HG02885 (cell line): ENCODE measurements at regions not wholly inside any gene's neighbourhood (a gene's known extent, or its start where the extent isn't known, plus 50 kb on each side); places are given as distances from the start of the nearest gene placed in this dataset.
"Not testable (repeated sequence)": the region's sequence is repeated elsewhere in the genome, so short reads cannot be mapped to it uniquely, and the experiment has no call there.

Source experiments
- ATAC-seq: cut with Tn5 transposase; IDR thresholded peaks from one replicate; pipeline ENCODE4 v1.9.1; 2021; ENCODE audit warnings: mild to moderate bottlenecking; ENCODE audit not compliant: unreplicated experiment, poor library complexity

DNA sequence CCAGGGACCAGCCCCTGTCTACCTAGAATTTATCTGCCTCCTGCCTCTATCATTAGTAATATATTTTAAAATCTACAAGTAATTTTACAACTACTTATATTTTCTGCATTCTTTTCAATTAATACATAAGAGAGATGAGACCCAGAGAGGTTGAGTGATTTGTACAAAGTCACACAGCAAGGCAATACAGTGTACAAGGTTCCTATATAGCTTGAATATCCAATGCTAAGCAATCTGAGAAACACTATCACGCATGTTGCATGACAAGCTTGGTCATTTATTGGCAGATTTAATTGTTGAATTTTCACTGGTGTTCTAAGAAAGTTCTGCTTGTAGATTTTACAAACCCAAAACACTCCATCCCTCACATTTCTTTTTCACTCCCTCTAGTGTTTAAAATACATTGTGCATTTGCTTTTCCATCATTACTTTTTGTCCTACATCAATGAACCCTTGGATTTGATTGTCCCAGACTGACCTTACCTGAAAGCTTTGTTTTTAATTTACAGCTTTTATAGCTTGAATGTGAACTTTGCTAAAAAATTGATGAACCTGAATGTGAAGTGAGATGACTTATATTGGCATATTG, 520.9 kb upstream of the CITED2 start:
- ATAC-seq: no peak

DNA sequence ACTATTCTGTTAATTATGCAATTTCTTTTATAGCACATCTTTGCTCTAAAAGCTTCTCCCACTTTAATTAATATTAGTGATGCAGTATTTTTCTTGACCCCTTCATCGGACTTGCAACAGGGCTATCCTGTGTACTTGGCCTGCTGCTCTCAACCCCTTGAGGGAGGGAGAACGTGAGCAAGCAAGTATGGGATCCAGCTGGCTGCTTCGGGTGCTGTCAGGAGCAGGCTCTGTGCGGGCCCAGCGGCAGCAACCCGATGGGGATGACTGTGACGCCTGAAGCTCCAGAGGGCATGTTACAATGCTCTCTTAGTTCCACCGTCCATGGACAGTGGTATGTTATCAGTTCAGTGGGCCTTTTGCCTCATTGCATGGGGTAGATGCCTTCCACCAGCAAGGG, 519.8 kb upstream of the CITED2 start:
- no peak for ATAC-seq

DNA sequence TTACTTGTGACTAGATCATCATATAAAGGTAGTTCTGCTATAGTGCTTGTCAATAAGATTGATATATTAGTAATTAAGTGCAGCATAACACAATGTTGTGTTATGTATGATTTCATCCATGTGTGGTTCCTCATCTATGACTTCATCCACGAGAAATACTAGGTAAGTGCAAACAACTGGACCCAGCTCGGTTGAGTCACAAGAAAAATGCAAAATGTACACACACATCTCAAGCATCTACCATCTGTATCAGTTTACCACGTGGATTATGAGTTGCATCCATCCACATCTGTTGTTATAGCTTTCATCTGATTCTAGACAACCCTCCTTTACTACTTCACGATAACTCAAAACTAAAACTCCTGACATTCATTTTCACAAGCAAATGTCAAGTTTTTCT, 517.0 kb upstream of the CITED2 start:
- no peak for ATAC-seq

DNA sequence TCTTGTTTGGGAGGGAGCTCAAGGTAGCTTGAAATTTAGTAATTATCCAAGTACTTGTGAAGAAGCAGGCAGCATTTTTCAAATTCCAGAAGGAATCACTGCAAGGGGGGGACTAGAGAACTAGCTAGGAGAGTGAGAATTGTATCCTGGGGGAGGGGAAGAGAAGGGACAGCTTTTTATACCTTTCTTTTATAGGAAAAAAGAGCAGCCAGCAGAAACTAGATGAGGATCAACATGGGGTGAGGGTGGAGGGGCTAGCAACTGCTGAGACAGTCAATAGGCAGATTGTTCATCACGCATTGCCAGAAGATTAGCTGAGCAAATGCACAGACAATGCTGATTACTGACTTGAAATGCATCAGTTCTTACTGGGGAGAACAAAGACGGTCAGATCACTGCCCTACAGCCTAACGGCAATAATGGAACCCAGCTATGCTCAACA, 514.3 kb upstream of the CITED2 start:
- ATAC-seq: no peak

DNA sequence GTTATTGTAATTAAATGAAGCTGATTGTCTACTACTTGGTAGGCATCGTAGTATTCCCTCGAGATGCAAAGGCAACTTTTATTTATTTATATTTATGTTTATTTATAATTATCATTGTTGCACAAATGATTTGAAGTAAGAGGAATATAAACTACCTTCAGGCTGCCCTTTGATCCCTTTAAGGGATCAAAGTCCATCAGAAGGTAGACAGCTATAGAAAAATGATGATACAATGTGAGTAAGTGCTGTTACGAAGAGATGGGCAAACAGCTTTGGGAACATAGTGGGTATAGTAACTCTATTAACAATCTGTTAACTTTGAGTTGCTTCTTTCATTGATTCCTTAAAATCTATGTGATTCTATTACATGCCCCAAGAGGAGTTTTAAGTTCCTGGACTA, 512.8 kb upstream of the CITED2 start:
- no peak for ATAC-seq

DNA sequence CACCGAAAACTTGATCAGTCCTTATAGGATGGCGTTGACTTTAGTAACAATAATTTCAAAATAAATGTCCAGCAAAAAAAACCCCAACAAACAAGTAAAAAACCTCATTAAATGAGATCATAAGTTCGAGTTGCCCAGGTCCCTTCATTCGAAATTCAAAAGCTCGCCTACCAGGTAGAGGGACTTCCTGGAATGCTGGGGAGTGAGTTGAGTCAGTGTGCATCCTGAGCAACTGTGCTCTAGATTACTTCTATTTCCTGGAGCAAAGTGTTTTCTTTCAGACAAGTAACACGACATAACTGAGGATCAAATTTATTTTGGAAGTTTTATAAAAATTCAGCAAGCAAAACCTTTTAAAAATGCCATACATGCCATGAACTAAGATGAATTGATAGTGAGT, 511.9 kb upstream of the CITED2 start:
- ATAC-seq: no peak

DNA sequence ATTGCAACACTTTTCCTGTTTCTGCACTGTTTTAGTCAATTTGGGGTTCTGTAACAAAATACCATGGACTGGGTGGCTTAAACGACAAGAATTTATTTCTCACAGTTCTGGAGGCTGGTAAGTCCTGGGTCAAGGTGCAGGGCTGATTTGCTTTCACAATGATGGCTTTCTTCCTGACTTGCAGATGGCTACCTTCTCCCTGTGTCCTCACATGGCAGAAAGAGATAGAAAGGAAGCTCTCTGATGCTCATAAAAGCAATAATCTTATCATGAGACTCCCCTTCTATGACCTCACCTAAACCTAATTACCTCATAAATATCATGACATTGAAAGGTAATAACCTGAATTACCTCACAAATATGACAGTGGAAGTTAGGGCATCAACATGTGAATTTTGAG, 511.5 kb upstream of the CITED2 start:
- ATAC-seq: no peak

DNA sequence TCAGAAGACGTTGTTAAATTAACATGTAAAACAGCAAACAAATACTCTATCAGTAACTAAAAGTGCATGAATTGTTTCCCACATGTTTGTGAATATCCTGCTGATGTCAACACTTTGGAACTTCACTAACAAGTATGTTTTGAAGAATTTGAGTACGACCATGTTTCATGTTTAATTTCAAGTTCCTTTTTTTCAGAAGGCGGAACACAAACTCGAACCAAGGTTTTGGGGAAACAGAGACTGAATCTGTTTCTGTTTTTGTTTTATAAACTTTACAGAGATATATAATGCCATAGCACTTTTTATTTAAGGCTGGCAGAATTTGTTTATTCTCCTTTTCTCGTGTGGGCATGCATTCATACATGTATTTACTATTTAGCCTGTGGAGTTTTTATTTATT, 509.3 kb upstream of the CITED2 start:
- ATAC-seq: peak; percentile 38

DNA sequence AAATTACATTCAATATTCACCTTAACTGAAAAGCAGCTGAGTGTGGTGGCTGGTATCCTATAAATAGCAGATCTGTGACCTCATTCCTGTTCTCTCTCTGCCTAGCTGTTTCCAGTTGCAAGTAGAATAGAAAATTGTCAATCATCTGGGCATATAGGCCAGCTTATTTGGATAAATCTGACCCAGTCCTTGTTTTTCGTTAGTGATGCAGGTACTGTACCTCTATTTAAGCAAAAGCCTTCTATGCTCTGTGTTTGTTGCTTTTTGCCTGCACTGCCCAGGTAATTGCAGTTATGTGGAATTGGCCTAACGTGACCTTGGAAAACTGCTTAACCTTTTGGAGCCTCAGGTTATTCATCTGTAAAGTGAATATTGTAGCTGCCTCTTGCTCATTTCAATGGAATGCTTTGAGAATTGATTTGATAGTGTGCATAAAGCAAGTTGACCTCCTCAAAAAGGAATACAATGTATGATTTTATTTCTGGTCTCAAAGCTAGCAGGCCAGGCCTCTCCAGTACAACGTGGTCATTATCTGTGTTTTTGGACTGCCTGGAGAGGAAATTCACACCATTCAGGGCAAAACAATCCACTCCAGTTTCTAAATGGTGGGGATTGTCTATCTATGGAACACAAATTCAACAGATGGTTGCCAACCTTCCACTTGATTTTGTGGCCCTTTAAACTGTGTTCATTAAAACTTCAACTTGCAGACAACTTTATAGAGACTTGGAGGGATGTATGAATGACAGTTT, 508.7 kb upstream of the CITED2 start:
- peak; percentile 58 for ATAC-seq

DNA sequence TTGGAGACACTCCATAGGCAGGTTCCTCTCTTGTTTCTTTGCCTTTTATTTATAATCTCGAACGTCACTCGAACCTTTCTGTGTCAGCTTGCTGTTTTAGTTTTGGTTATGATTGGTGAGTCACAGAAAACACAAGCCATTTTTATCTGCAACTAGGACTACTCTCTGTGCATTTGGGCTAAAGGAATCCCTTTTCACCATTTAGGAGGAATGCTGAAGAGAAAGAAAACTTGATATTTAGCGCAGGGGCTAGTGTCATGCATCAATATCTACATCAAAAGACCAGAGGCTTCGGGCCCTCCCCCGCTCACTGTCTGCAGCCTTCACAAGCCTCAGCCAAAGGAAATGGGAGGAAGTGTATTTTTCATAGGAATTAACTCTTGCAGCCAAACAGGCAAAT, 507.8 kb upstream of the CITED2 start:
- no peak for ATAC-seq

DNA sequence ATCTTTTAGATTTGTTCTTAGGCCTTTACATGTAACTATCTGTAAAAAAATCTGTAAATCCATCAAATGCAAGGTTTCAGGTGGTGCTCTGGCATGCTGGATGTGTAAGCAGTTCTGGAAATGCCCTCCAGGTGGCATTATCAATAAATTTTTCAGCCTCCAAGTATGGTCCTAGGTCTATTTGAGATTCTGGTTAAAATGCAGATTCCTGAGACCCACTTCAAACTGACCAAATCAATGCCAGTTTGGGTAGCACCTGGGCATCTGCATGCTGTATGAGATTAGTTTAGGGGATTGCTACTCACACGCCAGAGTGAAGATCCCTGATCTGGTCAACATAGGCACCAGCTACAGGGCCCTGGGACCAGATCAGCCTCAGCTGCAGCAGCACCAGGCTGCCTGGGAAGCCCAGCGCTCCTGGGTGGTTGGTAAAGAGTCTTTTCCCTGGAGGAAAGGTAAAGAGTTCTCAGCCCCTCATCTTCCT, 507.3 kb upstream of the CITED2 start:
- ATAC-seq: peak; percentile 71

DNA sequence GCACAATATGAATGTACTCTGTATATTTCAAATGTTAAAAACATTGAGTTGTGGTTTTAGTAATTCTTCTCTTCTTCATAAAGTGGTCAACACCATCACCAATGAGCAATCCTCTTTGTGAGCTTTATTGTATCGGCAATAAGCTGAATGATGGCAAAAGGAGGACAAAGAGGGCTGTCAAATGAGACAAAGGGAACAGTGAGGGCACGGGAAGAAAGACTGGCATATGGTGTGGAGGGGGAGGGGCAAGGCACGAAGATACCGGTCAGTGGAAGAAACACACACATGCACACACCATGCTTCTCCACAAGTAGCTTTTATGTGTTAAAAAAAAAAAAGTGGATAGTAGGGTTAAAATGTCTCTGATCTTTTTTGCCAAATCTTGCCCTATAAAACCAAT, 506.8 kb upstream of the CITED2 start:
- ATAC-seq: no peak

DNA sequence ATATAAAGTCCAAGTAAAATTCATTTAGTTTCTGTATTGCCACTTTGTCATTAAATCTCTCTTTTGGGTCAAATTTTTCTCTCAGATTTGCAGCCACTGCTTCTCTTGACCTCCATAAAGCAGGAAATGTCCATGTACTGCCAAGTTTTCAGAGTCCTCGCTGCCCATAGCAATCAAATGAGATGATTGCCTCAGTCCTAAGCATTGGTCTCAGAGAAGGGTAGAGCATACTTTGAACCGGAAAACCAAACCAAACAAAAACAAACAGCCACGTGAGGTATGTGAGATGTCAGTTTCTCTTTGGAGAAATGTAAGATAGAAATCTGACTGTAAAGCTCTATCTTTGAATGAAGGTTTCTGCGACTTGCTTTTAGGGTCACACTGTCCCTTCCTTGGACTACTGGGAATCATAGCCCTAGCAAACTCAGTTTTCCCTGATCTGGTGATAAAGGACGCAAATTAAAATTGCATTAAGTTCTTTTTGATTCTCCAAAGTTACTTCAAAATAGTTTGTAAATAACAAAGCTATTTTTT, 505.4 kb upstream of the CITED2 start:
- no peak for ATAC-seq

DNA sequence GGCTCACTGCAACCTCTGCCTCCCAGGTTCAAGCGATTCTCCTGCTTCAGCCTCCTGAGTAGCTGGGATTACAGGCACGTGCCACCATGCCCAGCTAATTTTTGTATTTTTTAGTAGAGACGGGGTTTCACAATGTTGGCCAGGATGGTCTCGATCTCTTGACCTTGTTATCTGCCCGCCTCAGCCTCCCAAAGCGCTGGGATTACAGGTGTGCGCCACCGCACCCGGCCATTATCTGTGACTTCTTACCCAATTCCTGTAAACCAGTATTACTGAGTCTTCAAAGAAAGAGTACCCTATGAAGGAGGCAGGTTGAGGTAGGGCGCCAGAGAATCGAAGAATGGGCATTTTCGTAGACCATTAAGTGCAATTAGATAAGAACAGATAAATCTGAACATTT, 504.8 kb upstream of the CITED2 start:
- not testable (repeated sequence) for ATAC-seq

DNA sequence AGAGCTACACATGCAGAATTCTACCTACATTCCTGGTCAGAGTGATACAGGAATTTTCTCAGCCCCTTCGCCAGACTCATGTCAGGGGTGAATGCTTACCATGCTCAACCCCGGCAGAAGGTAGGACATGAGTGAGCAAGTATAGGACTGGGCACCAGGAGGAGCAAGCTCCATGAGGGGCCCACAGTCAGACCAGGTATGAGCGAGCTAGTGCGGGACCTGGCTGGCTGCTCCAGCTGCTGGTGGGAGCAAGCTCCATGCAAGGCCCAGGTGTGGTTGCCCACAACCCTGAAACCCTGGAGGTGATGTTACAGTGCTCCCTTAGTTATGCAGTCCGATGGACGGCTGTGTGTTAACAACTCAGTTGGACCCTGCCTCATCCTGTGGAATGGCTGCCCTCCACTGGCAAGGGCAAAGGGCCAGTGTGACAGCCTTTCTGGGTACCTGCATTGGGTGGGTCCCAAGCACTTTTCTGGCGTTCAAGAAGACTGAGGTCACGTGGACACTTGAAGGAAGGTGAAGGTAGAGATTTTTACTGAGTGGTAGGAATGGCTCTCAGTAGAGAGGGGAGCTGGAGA, 503.5 kb upstream of the CITED2 start:
- ATAC-seq: no peak

DNA sequence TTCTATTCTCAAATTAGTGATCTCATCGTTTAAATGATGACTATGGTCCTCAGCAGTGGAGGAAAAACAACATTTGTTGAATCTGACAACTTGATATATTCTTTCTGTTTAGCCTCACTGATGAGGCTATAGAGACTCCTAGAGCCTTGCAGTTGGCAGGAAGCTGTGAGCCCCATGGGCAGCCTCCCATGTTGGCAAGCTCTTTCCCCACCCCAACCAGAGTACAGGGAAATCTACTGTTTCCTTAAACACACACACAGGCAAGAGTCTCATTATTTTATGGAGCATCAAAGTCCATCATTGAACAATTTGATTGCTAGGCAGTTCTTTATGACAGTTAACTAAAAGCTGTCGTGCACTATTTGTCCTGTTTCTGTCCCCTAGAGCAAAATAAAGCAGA, 498.2 kb upstream of the CITED2 start:
- no peak for ATAC-seq

DNA sequence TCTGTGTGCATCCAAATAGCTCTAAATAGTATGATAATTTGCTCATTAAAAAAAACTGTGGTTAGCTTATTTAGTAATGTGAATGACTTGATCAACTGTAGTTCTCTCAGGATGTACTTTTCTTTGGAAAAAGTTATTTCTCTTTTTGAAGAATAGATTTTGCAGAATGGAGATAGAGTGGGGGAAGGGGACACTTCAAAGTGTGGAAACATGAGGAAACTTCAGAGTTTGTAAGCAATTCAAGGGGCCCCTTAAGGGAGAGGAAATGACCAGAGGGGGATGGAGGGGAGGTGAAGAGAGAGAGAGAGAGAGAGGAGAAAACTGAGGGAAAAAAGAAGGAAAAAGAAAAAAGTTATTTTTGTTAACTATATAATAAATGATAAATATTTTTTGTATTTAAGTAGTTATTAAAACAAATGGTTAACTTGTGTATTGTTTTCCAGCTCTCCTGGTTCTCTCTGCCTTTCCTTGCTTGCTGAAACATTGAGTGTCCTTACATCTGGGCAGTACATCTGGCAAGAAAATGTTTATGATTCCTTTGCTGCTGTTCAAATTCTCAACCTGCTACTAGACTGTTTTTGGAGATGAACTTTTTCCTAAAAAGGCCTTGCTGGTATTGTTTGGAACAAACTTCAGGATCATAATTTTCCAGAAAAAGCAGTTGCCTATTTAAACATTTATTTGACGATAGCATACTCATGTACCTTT, 497.5 kb upstream of the CITED2 start:
- no peak for ATAC-seq

DNA sequence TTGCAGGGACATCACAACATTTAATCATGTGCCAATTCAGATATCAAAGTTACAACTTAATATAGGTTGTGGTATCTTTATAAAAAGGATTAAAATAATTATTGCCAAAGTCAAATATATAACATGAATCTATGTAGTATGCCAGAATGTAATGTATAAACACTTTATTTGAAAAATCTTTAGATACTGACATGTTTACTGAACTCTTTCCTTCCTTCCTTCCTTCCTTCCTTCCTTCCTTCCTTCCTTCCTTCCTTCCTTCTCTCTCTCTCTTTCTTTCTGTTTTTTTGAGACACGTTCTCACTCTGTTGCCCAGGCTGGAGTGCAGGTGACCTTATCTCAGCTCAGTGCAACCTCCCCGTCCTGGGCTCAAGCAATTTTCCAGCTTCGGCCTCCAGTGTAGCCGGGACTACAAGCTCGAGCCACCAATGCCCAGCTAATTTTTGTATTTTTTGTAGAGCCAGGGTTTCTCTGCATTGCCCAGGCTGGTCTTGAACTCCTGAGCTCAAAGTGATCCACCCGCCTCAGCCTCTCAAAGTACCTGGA, 496.8 kb upstream of the CITED2 start:
- ATAC-seq: no peak

DNA sequence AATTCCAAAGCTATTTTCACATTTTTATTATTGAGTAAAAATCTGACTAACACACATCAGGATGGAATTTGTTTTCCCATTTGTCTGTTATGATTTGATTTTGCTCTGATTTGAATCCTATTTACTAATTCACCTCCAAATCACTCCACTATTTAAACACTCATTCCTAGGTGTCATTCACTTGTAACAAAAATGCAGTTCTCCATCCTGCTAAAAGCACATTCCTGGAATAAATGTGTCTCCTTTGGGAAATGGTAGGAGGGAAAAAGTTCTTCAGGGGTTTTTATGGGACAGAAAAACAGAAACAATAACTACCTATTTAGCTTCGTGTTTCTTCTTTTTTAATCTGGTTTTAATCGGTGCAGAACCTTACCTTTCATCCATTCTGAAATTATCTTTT, 494.1 kb upstream of the CITED2 start:
- ATAC-seq: no peak

DNA sequence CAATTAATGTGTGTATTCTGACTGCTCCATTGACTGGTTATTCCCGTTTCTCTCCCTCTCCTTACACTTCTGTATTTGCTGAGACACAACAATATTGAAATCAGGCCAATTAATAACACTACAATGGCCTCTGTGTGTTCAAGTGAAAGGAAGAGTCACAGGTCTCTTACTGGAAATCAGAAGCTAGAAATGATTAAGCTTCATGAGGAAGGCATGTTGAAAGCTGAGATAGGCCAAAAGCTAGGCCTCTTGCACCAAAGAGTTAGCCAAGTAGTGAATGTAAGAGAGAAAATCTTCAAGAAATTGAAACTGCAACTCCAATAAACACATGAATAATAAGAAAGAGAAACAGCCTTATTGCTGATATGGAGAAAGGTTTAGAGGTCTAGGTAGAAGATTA, 489.5 kb upstream of the CITED2 start:
- ATAC-seq: no peak

DNA sequence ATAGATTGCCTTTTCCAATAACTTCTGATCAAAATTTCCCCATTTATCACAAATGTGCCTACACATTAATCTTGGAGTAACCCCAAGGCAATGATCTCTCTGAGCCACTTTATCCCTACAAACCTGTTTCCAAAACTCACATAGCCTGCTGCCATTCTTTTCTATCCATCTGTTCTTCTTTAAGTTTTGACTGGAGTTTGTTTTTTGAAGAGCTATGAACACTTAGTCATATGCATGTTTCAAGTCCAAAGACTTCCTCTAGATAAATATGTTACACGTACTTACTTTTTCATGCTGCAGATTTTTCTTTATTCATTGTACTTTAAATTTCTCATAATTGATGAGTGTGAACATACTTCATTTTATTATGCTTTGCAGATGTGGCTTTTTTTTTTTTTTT, 488.9 kb upstream of the CITED2 start:
- ATAC-seq: no peak
